ENCODE measurements at regions not wholly inside any gene's neighbourhood (a gene's known extent, or its start where the extent isn't known, plus 50 kb on each side); places are given as distances from the start of the nearest gene placed in this dataset.

DNA sequence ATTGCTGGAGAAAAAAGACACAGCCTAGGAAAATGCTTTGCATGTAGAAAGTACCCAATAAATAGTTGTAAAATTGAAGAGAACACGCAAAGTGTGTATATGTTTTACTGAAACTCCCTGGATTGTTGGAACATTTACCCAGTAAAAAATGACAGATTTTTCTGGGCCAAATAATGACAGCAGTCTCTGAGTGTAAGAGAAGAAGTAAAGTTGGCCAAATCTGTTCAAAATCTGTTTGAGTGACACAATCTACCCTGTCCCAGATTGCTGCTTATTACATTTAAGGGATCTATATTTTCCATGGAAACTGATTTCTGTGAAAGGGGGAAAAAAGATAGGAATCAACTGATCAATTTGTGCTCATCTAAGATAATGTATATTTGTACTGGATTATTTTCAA, 267.9 kb downstream of the TUSC7 start (continued):
- TF ChIP-seq, protein P1, sequence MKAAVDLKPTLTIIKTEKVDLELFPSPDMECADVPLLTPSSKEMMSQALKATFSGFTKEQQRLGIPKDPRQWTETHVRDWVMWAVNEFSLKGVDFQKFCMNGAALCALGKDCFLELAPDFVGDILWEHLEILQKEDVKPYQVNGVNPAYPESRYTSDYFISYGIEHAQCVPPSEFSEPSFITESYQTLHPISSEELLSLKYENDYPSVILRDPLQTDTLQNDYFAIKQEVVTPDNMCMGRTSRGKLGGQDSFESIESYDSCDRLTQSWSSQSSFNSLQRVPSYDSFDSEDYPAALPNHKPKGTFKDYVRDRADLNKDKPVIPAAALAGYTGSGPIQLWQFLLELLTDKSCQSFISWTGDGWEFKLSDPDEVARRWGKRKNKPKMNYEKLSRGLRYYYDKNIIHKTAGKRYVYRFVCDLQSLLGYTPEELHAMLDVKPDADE (IDR thresholded peaks at IDR 0.05), result no peak

GRCh38 chr3:116980099-116980498, 270.5 kb downstream of the TUSC7 start:
- H3K27ac ChIP-seq (ENCODE audit: low read depth), result no peak overlapping the region
- H3K4me1 ChIP-seq (ENCODE audit: insufficient read depth), result peaks cover 21% of the 10 kb centered on the region
- no peaks in the 10 kb centered on the region for H3F3A ChIP-seq (replicated peaks; ENCODE audit: low read depth)
- Mint-ChIP-seq H3K9me3 (no peaks in the 10 kb centered on the region), H3K4me3 (no peak overlapping the region), H3K36me3 (ENCODE audit: low read depth) (no peaks in the 10 kb centered on the region), H3K4me1 (peaks cover 17% of the 10 kb centered on the region), H3K27ac (no peak overlapping the region), H3K27me3 (ENCODE audit: insufficient read depth, low read depth, poor library complexity) (no peaks in the 10 kb centered on the region)
- peak; percentile 56 for ATAC-seq
- peak overlapping the region; percentile 8; the same call in 1 of the 2 replicates for H3K4me2 ChIP-seq
- H3K9me2 ChIP-seq (ENCODE audit: insufficient read depth), result no peaks in the 10 kb centered on the region
- no peaks in the 10 kb centered on the region for H4K20me1 ChIP-seq (replicated peaks; ENCODE audit: insufficient read depth)
- peak; percentile 30 for DNase-seq (ENCODE audit: low spot score)
- no peaks in the 10 kb centered on the region for H3K79me2 ChIP-seq (replicated peaks; ENCODE audit: insufficient read depth)
- TF ChIP-seq EZH2 (IDR thresholded peaks at IDR 0.05; ENCODE audit: low read depth, unreplicated experiment) (no peak), ZNF114 (CRISPR knock-in tag; IDR thresholded peaks at IDR 0.05) (no peak), POLR2AphosphoS5 (IDR thresholded peaks at IDR 0.05; ENCODE audit: low read depth) (no peak), EZH2phosphoT487 (IDR thresholded peaks at IDR 0.05; ENCODE audit: unreplicated experiment) (no peak), CTCF (conservative IDR thresholded peaks at IDR 0.05; ENCODE audit: low read depth in 2 of 2) (no peak), CREB1 (CRISPR knock-in tag; IDR thresholded peaks at IDR 0.05; ENCODE audit: low read depth) (no peak), ZNF462 (CRISPR knock-in tag; IDR thresholded peaks at IDR 0.05) (no peak), JUNB (IDR thresholded peaks at IDR 0.05; ENCODE audit: unreplicated experiment) (no peak)
- TF ChIP-seq, protein P2, sequence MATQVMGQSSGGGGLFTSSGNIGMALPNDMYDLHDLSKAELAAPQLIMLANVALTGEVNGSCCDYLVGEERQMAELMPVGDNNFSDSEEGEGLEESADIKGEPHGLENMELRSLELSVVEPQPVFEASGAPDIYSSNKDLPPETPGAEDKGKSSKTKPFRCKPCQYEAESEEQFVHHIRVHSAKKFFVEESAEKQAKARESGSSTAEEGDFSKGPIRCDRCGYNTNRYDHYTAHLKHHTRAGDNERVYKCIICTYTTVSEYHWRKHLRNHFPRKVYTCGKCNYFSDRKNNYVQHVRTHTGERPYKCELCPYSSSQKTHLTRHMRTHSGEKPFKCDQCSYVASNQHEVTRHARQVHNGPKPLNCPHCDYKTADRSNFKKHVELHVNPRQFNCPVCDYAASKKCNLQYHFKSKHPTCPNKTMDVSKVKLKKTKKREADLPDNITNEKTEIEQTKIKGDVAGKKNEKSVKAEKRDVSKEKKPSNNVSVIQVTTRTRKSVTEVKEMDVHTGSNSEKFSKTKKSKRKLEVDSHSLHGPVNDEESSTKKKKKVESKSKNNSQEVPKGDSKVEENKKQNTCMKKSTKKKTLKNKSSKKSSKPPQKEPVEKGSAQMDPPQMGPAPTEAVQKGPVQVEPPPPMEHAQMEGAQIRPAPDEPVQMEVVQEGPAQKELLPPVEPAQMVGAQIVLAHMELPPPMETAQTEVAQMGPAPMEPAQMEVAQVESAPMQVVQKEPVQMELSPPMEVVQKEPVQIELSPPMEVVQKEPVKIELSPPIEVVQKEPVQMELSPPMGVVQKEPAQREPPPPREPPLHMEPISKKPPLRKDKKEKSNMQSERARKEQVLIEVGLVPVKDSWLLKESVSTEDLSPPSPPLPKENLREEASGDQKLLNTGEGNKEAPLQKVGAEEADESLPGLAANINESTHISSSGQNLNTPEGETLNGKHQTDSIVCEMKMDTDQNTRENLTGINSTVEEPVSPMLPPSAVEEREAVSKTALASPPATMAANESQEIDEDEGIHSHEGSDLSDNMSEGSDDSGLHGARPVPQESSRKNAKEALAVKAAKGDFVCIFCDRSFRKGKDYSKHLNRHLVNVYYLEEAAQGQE (IDR thresholded peaks at IDR 0.05; ENCODE audit: unreplicated experiment), result no peak
- no peak overlapping the region for H2AFZ ChIP-seq
- no peaks in the 10 kb centered on the region for H3K27me3 ChIP-seq (ENCODE audit: insufficient read depth)
- no peaks in the 10 kb centered on the region for H3K36me3 ChIP-seq (ENCODE audit: insufficient read depth)
- no peak overlapping the region for H3K4me3 ChIP-seq

All from GM23338 (cell line).